HCT116 (cell line): ENCODE measurements at regions not wholly inside any gene's neighbourhood (a gene's known extent, or its start where the extent isn't known, plus 50 kb on each side); places are given as distances from the start of the nearest gene placed in this dataset.

Source experiments
- ATAC-seq: fragments of 200-7000 bp; cut with Tn5 transposase; 2 replicates; pipeline ENCODE4 v1.9.1; 2020; ENCODE audit warnings: mild to moderate bottlenecking, moderate library complexity
- BruUV-seq: library from RNA; stranded (reverse); fragments of 400-500 nt; replicated peaks from 2 replicates; lab custom pipeline; 2021; lab: Mats Ljungman, UMichigan
- CTCF ChIA-PET: fragments of 300-600 bp; sonication (Branson Sonifier 250); formaldehyde crosslinking; loops from one replicate; lab custom pipeline; 2021; ENCODE audit warnings: antibody characterized with exemption; lab: Charles Lee
- POLR2A ChIA-PET: fragments of 300-600, 350-600 bp; sonication (Branson Sonifier 250); formaldehyde crosslinking; loops from one replicate; lab custom pipeline; 2021; ENCODE audit warnings: antibody characterized with exemption; lab: Charles Lee
- RAD21 ChIA-PET, 2 experiments: fragments of 300-600 bp; sonication (Branson Sonifier 250); formaldehyde crosslinking; loops; one replicate each; lab custom pipeline; 2023; ENCODE audit warnings: low total read pairs in 2 of 2; ENCODE audit not compliant: uncharacterized antibody in 2 of 2, unreplicated experiment in 2 of 2, low non-redundant PET in 1 of 2; lab: Charles Lee
- DNase-seq: peaks from one replicate; pipeline ENCODE4 v3.0.0-alpha.2; 2010; ENCODE audit warnings: low read depth, low spot score
- H2AFZ ChIP-seq: fragments of 200-600 bp; shearing (Covaris generic), sonication (generic); 2 replicates; pipeline ENCODE4 v1.6.1; 2017; ENCODE audit warnings: low read depth, mixed run types, mixed read lengths, antibody characterized with exemption, low read length; ENCODE audit not compliant: poor library complexity, severe bottlenecking
- H3K27ac ChIP-seq: 2 replicates; pipeline ENCODE4 v1.5.1; 2012; ENCODE audit warnings: low read depth, low read length
- H3K27me3 ChIP-seq: fragments of 200-600 bp; sonication (generic); 2 replicates; pipeline ENCODE4 v1.6.1; 2016; ENCODE audit warnings: mixed run types, low read length, mixed read lengths; ENCODE audit not compliant: insufficient read depth
- H3K36me3 ChIP-seq, 2 experiments: fragments of 200-500 bp in 1 of 2; fragments of 200-600 bp in 1 of 2; sonication (Bioruptor generic) in 1 of 2; sonication (generic) in 1 of 2; 2 replicates each; pipeline versions ENCODE4 v1.5.1 to v1.6.1; 2014 to 2016; ENCODE audit warnings: low read length in 2 of 2, inconsistent platforms in 1 of 2, mixed read lengths in 1 of 2, mixed run types in 1 of 2; ENCODE audit not compliant: insufficient read depth in 2 of 2, control insufficient read depth in 1 of 2
- H3K4me1 ChIP-seq, 2 experiments: fragments of 200-600 bp in 1 of 2; sonication (generic) in 1 of 2; 2 replicates each; pipeline versions ENCODE4 v1.5.1 to v1.6.1; 2012 to 2017; ENCODE audit warnings: low read length in 2 of 2, inconsistent platforms in 1 of 2, mild to moderate bottlenecking in 1 of 2, mixed read lengths in 1 of 2, mixed run types in 1 of 2, moderate library complexity in 1 of 2; ENCODE audit not compliant: insufficient read depth in 2 of 2, control insufficient read depth in 1 of 2
- H3K4me2 ChIP-seq: fragments of 200-600 bp; sonication (generic); 2 replicates; pipeline ENCODE4 v1.6.1; 2017; ENCODE audit warnings: mixed run types, low read length, mixed read lengths
- H3K4me3 ChIP-seq, 2 experiments: fragments of 200-600 bp in 1 of 2; sonication (generic) in 1 of 2; replicated peaks in 1 of 2; 2 replicates each; pipeline ENCODE4 v1.5.1; 2011 to 2016; ENCODE audit warnings: low read length in 2 of 2, control low read depth in 1 of 2, low read depth in 1 of 2, mild to moderate bottlenecking in 1 of 2, mixed read lengths in 1 of 2, mixed run types in 1 of 2
- H3K79me2 ChIP-seq: fragments of 200-600 bp; sonication (generic); 2 replicates; pipeline ENCODE4 v1.6.1; 2017; ENCODE audit warnings: mild to moderate bottlenecking, mixed run types, low read length, moderate library complexity, mixed read lengths; ENCODE audit not compliant: insufficient read depth
- H3K9ac ChIP-seq: fragments of 200-600 bp; sonication (generic); 2 replicates; pipeline ENCODE4 v1.6.1; 2016; ENCODE audit warnings: low read length, mixed read lengths
- H3K9me2 ChIP-seq: fragments of 200-600 bp; sonication (generic), shearing (Covaris generic); 2 replicates; pipeline ENCODE4 v1.6.1; 2017; ENCODE audit warnings: mixed run types, mild to moderate bottlenecking, moderate library complexity; ENCODE audit not compliant: insufficient read depth
- H3K9me3 ChIP-seq, 2 experiments: fragments of 200-500 bp in 1 of 2; fragments of 200-600 bp in 1 of 2; sonication (Bioruptor generic) in 1 of 2; sonication (generic) in 1 of 2; 2 replicates each; pipeline ENCODE4 v1.6.1; 2014 to 2017; ENCODE audit warnings: low read length in 2 of 2, mixed read lengths in 2 of 2, inconsistent platforms in 1 of 2, low read depth in 1 of 2, mild to moderate bottlenecking in 1 of 2, mixed run types in 1 of 2, moderate library complexity in 1 of 2; ENCODE audit not compliant: control insufficient read depth in 1 of 2, insufficient read depth in 1 of 2
- H4K20me1 ChIP-seq: fragments of 200-600 bp; sonication (generic), shearing (Covaris generic); 2 replicates; pipeline ENCODE4 v1.6.1; 2017; ENCODE audit warnings: mixed run types, mild to moderate bottlenecking, moderate library complexity; ENCODE audit not compliant: insufficient read depth
- CBX3 ChIP-seq: IDR thresholded peaks from 2 replicates; pipeline ENCODE4 v1.6.1; 2012; ENCODE audit warnings: low read depth
- EGR1 ChIP-seq: IDR thresholded peaks from 2 replicates; pipeline ENCODE4 v1.6.1; 2012; ENCODE audit warnings: low read depth
- ELF1 ChIP-seq: IDR thresholded peaks from 2 replicates; pipeline ENCODE4 v1.6.1; 2012; ENCODE audit warnings: low read depth, borderline replicate concordance
- EZH2 ChIP-seq: fragments of 200-600 bp; sonication (generic); IDR thresholded peaks from 2 replicates; pipeline ENCODE4 v1.6.1; 2017; ENCODE audit warnings: antibody characterized with exemption, mixed run types
- JUND ChIP-seq: IDR thresholded peaks from 2 replicates; pipeline ENCODE4 v1.6.1; 2012
- POLR2A ChIP-seq: IDR thresholded peaks from 2 replicates; pipeline ENCODE4 v1.7.0; 2011; ENCODE audit warnings: borderline replicate concordance; ENCODE audit not compliant: insufficient read depth, insufficient read length; ENCODE audit errors: extremely low read depth
- POLR2AphosphoS5 ChIP-seq: IDR thresholded peaks from 2 replicates; pipeline ENCODE4 v1.6.1; 2011; ENCODE audit warnings: mild to moderate bottlenecking, low read depth, low read length, moderate library complexity
- RAD21 ChIP-seq: IDR thresholded peaks from 2 replicates; pipeline ENCODE4 v1.6.1; 2012; ENCODE audit warnings: low read depth, mild to moderate bottlenecking
- SIN3A ChIP-seq: IDR thresholded peaks from 2 replicates; pipeline ENCODE4 v1.6.1; 2012; ENCODE audit warnings: low read depth
- SP1 ChIP-seq: IDR thresholded peaks from 2 replicates; pipeline ENCODE4 v1.6.1; 2012; ENCODE audit warnings: low read depth
- SRF ChIP-seq: IDR thresholded peaks from 2 replicates; pipeline ENCODE4 v1.6.1; 2012; ENCODE audit warnings: low read depth
- TCF7L2 ChIP-seq: IDR thresholded peaks from 2 replicates; pipeline ENCODE4 v1.7.0; 2011; ENCODE audit warnings: borderline replicate concordance, inconsistent platforms; ENCODE audit not compliant: insufficient read depth, insufficient read length; ENCODE audit errors: extremely low read depth
- YY1 ChIP-seq: IDR thresholded peaks from 2 replicates; pipeline ENCODE4 v1.6.1; 2011; ENCODE audit warnings: low read length, low read depth, moderate library complexity, mild to moderate bottlenecking; ENCODE audit not compliant: insufficient replicate concordance; ENCODE audit errors: extremely low read depth
- ZFX ChIP-seq: fragments of 450-650 bp; IDR thresholded peaks from 2 replicates; pipeline ENCODE4 v1.6.1; 2017
- ZNF274 ChIP-seq: fragments of 200-500 bp; sonication (Bioruptor generic); IDR thresholded peaks from 2 replicates; pipeline ENCODE4 v1.6.1; 2014; ENCODE audit warnings: mild to moderate bottlenecking, low read depth, low read length, inconsistent platforms
- intact Hi-C: fragments of 100-400 bp; cut with micrococcal nuclease; formaldehyde crosslinking; loops from 2 replicates; pipeline ENCODE4 v1.10.0; 2022
- TF ChIP-seq, protein P1 (sequence below): IDR thresholded peaks from 2 replicates; pipeline ENCODE4 v1.6.1; 2012
- TF ChIP-seq, protein P2 (sequence below): IDR thresholded peaks from 2 replicates; pipeline ENCODE4 v1.6.1; 2012; ENCODE audit warnings: low read depth
- TF ChIP-seq, protein P3 (sequence below): IDR thresholded peaks from 2 replicates; pipeline ENCODE4 v1.6.1; 2012
- TF ChIP-seq, protein P4 (sequence below), 3 experiments: fragments of 200-600 bp in 1 of 3; sonication (generic) in 1 of 3; IDR thresholded peaks in 2 of 3; conservative IDR thresholded peaks in 1 of 3; 2 replicates each; pipeline ENCODE4 v1.5.1; 2012 to 2017; ENCODE audit warnings: low read depth in 2 of 3, low read length in 2 of 3, antibody characterized with exemption in 1 of 3, borderline replicate concordance in 1 of 3, control low read depth in 1 of 3, mild to moderate bottlenecking in 1 of 3, mixed read lengths in 1 of 3, mixed run types in 1 of 3, moderate library complexity in 1 of 3; ENCODE audit not compliant: insufficient read depth in 1 of 3
- TF ChIP-seq, protein P5 (sequence below): IDR thresholded peaks from 2 replicates; pipeline ENCODE4 v1.6.1; 2011; ENCODE audit warnings: mild to moderate bottlenecking, low read length, moderate library complexity; ENCODE audit not compliant: insufficient replicate concordance; ENCODE audit errors: extremely low read depth

DNA sequence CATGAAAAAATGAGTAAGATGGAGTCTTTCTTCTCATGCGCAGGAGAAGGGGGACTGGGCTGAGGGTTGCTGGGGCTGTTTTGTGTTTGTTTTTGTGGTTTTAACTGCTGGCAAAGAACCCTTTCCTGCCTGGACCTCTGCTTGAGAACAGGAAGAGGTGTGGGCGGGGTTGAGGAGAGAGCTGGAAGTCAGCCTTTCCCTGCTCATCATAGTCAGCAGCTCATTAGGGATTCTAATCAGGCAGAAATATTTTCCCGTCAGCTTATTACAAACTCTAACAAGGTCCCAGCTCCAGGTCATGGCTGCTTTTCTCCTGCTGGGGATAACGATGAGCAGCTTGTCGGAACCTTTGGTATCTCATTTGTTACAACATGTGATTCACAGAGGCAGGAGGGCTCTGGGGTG, 185.0 kb upstream of the NRXN3 start:
- intact Hi-C loops = no loop called here
- H3K36me3 ChIP-seq = no peaks in the 10 kb centered on the region
- no TSS peak for BruUV-seq
- ATAC-seq (no peak), DNase-seq (no peak)
- H3K27ac ChIP-seq = no peak overlapping the region
- CTCF ChIA-PET = interaction anchor here (0.6 kb wide), 1 partner anchor 9 kb away, joined by 3 read pairs; no protein-coding TSS in a partner anchor
- no peak overlapping the region for H3K4me3 ChIP-seq
- no peaks in the 10 kb centered on the region for H3K9me3 ChIP-seq
- TF ChIP-seq ZFX = no peak
- no peak for TF ChIP-seq ELF1
- TF ChIP-seq EGR1 = no peak
- TF ChIP-seq ZNF274 = no peak
- no peak for TF ChIP-seq TCF7L2
- TF ChIP-seq CBX3 = no peak
- TF ChIP-seq JUND = no peak
- TF ChIP-seq SP1 = no peak
- TF ChIP-seq, protein P1, sequence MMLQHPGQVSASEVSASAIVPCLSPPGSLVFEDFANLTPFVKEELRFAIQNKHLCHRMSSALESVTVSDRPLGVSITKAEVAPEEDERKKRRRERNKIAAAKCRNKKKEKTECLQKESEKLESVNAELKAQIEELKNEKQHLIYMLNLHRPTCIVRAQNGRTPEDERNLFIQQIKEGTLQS = no peak
- TF ChIP-seq POLR2A = no peak
- TF ChIP-seq, protein P2, sequence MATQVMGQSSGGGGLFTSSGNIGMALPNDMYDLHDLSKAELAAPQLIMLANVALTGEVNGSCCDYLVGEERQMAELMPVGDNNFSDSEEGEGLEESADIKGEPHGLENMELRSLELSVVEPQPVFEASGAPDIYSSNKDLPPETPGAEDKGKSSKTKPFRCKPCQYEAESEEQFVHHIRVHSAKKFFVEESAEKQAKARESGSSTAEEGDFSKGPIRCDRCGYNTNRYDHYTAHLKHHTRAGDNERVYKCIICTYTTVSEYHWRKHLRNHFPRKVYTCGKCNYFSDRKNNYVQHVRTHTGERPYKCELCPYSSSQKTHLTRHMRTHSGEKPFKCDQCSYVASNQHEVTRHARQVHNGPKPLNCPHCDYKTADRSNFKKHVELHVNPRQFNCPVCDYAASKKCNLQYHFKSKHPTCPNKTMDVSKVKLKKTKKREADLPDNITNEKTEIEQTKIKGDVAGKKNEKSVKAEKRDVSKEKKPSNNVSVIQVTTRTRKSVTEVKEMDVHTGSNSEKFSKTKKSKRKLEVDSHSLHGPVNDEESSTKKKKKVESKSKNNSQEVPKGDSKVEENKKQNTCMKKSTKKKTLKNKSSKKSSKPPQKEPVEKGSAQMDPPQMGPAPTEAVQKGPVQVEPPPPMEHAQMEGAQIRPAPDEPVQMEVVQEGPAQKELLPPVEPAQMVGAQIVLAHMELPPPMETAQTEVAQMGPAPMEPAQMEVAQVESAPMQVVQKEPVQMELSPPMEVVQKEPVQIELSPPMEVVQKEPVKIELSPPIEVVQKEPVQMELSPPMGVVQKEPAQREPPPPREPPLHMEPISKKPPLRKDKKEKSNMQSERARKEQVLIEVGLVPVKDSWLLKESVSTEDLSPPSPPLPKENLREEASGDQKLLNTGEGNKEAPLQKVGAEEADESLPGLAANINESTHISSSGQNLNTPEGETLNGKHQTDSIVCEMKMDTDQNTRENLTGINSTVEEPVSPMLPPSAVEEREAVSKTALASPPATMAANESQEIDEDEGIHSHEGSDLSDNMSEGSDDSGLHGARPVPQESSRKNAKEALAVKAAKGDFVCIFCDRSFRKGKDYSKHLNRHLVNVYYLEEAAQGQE = no peak
- TF ChIP-seq, protein P3, sequence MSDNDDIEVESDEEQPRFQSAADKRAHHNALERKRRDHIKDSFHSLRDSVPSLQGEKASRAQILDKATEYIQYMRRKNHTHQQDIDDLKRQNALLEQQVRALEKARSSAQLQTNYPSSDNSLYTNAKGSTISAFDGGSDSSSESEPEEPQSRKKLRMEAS = no peak
- TF ChIP-seq SRF = no peak
- no peak for TF ChIP-seq EZH2
- TF ChIP-seq, protein P4, sequence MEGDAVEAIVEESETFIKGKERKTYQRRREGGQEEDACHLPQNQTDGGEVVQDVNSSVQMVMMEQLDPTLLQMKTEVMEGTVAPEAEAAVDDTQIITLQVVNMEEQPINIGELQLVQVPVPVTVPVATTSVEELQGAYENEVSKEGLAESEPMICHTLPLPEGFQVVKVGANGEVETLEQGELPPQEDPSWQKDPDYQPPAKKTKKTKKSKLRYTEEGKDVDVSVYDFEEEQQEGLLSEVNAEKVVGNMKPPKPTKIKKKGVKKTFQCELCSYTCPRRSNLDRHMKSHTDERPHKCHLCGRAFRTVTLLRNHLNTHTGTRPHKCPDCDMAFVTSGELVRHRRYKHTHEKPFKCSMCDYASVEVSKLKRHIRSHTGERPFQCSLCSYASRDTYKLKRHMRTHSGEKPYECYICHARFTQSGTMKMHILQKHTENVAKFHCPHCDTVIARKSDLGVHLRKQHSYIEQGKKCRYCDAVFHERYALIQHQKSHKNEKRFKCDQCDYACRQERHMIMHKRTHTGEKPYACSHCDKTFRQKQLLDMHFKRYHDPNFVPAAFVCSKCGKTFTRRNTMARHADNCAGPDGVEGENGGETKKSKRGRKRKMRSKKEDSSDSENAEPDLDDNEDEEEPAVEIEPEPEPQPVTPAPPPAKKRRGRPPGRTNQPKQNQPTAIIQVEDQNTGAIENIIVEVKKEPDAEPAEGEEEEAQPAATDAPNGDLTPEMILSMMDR (IDR thresholded peaks at IDR 0.05 in 2 of 3, conservative IDR thresholded peaks at IDR 0.05 in 1 of 3; ENCODE audit: borderline replicate concordance in 1 of 3, insufficient read depth in 1 of 3, low read depth in 2 of 3, low read length in 2 of 3) = no peak
- TF ChIP-seq RAD21 = no peak
- TF ChIP-seq SIN3A = no peak
- TF ChIP-seq, protein P5, sequence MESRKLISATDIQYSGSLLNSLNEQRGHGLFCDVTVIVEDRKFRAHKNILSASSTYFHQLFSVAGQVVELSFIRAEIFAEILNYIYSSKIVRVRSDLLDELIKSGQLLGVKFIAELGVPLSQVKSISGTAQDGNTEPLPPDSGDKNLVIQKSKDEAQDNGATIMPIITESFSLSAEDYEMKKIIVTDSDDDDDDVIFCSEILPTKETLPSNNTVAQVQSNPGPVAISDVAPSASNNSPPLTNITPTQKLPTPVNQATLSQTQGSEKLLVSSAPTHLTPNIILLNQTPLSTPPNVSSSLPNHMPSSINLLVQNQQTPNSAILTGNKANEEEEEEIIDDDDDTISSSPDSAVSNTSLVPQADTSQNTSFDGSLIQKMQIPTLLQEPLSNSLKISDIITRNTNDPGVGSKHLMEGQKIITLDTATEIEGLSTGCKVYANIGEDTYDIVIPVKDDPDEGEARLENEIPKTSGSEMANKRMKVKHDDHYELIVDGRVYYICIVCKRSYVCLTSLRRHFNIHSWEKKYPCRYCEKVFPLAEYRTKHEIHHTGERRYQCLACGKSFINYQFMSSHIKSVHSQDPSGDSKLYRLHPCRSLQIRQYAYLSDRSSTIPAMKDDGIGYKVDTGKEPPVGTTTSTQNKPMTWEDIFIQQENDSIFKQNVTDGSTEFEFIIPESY = no peak
- no peak for TF ChIP-seq YY1
- no peak for TF ChIP-seq POLR2AphosphoS5
- POLR2A ChIA-PET = no interaction called here
- no peaks in the 10 kb centered on the region for H3K79me2 ChIP-seq
- no peaks in the 10 kb centered on the region for H3K27me3 ChIP-seq
- no peak overlapping the region for H2AFZ ChIP-seq
- H3K9me2 ChIP-seq = no peaks in the 10 kb centered on the region
- H3K9ac ChIP-seq = no peak overlapping the region
- RAD21 ChIA-PET = no interaction called here
- no peak overlapping the region for H3K4me2 ChIP-seq
- H4K20me1 ChIP-seq = no peaks in the 10 kb centered on the region
- H3K4me1 ChIP-seq = no peaks in the 10 kb centered on the region
